Upper lobe of right lung (tissue), 1 donor: ENCODE measurements at regions not wholly inside any gene's neighbourhood (a gene's known extent, or its start where the extent isn't known, plus 50 kb on each side); places are given as distances from the start of the nearest gene placed in this dataset.

Experiments used
- ATAC-seq: fragments of 200-7000 bp; cut with Tn5 transposase; one replicate; pipeline ENCODE4 v1.9.1; 2020; ENCODE audit warnings: mild to moderate bottlenecking, moderate library complexity
- DNase-seq: peaks from one replicate; pipeline ENCODE4 v3.0.0-alpha.2; 2020
- H3K27ac ChIP-seq: fragments of 200-600 bp; one replicate; pipeline ENCODE4 v1.8.0; 2022
- H3K27me3 ChIP-seq: fragments of 200-600 bp; one replicate; pipeline ENCODE4 v1.8.0; 2022; ENCODE audit warnings: mild to moderate bottlenecking
- H3K36me3 ChIP-seq: fragments of 200-600 bp; one replicate; pipeline ENCODE4 v1.8.0; 2022
- H3K4me1 ChIP-seq: fragments of 200-600 bp; one replicate; pipeline ENCODE4 v1.8.0; 2022
- H3K4me3 ChIP-seq: fragments of 200-600 bp; one replicate; pipeline ENCODE4 v1.8.0; 2022; ENCODE audit warnings: mild to moderate bottlenecking
- H3K9me3 ChIP-seq: fragments of 200-600 bp; one replicate; pipeline ENCODE4 v1.8.0; 2022
- intact Hi-C: fragments of 100-400 bp; cut with DNase I; formaldehyde crosslinking; loops from one replicate; pipeline ENCODE4 v1.11.0; 2022
- TF ChIP-seq, protein P1 (sequence below): fragments of 200-600 bp; IDR thresholded peaks from one replicate; pipeline ENCODE4 v1.8.0; 2022; ENCODE audit warnings: antibody characterized with exemption
- donor health status: DM: no; HTN: yes; CAD: no; lungs with severe emphysema.

DNA sequence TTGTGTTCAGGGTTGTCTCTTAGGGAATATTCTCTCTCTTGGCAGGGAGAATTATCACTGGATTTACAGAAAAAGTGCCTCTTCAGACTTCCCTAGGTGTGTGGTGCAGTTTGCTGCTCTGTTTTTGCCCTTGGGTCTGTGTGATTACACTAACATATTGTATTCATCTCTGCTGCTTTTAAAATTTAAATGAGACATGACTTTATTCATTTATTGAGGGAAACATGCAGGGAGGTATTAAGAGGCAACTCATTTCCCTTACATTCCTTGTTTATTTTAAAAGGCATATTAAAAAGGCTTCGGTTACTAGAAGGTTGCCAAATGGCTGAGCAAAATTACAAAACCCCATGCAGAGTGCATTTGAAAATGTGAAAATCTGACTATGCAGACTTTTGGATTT is 135.1 kb upstream of the GEMIN8 start:
- Histone ChIP-seq H3K4me3 (no peak overlapping the region), H3K27ac (no peak overlapping the region), H3K27me3 (no peaks in the 10 kb centered on the region), H3K36me3 (no peaks in the 10 kb centered on the region), H3K9me3 (no peaks in the 10 kb centered on the region), H3K4me1 (no peaks in the 10 kb centered on the region)
- TF ChIP-seq, protein P1, sequence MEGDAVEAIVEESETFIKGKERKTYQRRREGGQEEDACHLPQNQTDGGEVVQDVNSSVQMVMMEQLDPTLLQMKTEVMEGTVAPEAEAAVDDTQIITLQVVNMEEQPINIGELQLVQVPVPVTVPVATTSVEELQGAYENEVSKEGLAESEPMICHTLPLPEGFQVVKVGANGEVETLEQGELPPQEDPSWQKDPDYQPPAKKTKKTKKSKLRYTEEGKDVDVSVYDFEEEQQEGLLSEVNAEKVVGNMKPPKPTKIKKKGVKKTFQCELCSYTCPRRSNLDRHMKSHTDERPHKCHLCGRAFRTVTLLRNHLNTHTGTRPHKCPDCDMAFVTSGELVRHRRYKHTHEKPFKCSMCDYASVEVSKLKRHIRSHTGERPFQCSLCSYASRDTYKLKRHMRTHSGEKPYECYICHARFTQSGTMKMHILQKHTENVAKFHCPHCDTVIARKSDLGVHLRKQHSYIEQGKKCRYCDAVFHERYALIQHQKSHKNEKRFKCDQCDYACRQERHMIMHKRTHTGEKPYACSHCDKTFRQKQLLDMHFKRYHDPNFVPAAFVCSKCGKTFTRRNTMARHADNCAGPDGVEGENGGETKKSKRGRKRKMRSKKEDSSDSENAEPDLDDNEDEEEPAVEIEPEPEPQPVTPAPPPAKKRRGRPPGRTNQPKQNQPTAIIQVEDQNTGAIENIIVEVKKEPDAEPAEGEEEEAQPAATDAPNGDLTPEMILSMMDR, result no peak
- intact Hi-C loops, result no loop called here
- DNase-seq, result no peak
- ATAC-seq, result no peak

- TF ChIP-seq, protein P1, result no peak
These were observed 95.8 kb upstream of the GEMIN8 start for GRCh38 chrX:14125462-14125861.

DNA sequence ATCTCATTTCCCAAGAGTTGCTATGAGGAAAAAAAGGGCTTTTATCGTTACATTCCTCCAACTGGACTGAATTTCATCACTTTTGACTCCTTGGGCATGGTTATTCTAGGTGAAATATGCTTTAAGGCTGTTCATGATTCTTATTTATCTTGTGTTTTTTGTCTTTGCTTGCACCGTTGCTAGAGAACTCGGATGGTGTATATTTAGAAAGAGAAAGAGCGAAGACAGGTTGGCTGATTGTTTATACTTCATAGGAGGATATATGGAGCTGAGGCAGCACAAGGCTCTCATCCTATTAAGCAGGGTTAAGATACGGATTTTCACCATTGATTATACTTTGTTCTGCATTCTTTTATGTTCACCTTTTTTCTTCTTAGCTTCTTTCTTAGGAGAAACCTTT is 94.9 kb upstream of the GEMIN8 start:
- no peaks in the 10 kb centered on the region for H3K9me3 ChIP-seq
- ATAC-seq (no peak), DNase-seq (no peak)
- H3K27me3 ChIP-seq, result no peaks in the 10 kb centered on the region
- intact Hi-C loops, result no loop called here
- H3K36me3 ChIP-seq, result no peaks in the 10 kb centered on the region
- no peak overlapping the region for H3K4me3 ChIP-seq
- TF ChIP-seq, protein P1, result no peak
- no peak overlapping the region for H3K27ac ChIP-seq
- no peaks in the 10 kb centered on the region for H3K4me1 ChIP-seq

More at GRCh38 chrX:14125462-14125861, 95.8 kb upstream of the GEMIN8 start:
- ATAC-seq, result no peak
- H3K4me3 ChIP-seq, result no peak overlapping the region
- DNase-seq, result no peak
- H3K9me3 ChIP-seq, result no peaks in the 10 kb centered on the region
- H3K27ac ChIP-seq, result no peak overlapping the region
- intact Hi-C loops, result no loop called here
- H3K27me3 ChIP-seq, result no peaks in the 10 kb centered on the region
- no peaks in the 10 kb centered on the region for H3K36me3 ChIP-seq
- H3K4me1 ChIP-seq, result no peaks in the 10 kb centered on the region

GRCh38 chrX:14095702-14096101 is 66.0 kb upstream of the GEMIN8 start:
- H3K36me3 ChIP-seq, result no peaks in the 10 kb centered on the region
- H3K4me1 ChIP-seq, result no peaks in the 10 kb centered on the region
- no peaks in the 10 kb centered on the region for H3K9me3 ChIP-seq
- DNase-seq, result no peak
- no peaks in the 10 kb centered on the region for H3K27me3 ChIP-seq
- H3K27ac ChIP-seq, result no peak overlapping the region
- no peak overlapping the region for H3K4me3 ChIP-seq
- TF ChIP-seq, protein P1, result peak; percentile 57
- peak; percentile 84 for ATAC-seq
- intact Hi-C loops, result no loop called here

DNA sequence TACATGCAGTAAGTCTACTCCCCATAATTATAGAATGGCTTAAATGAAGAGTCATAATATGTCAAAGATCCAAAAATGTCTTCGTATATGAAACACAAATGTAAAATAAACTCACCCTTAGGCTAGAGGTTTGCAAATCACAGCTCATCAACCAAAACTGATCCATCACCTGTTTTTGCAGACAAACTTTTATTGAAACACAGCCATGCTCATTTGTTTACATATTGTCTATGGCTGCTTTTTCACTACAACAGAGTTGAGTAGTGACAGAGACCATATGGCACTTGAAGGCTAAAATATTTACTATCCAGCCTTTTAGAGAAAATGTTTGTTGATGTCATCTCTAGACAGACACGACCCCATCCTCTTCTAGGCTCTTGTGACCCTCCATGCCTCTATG is 64.5 kb upstream of the GEMIN8 start:
- Histone ChIP-seq H3K9me3 (no peaks in the 10 kb centered on the region), H3K27me3 (no peaks in the 10 kb centered on the region), H3K27ac (no peak overlapping the region), H3K36me3 (no peaks in the 10 kb centered on the region), H3K4me1 (no peaks in the 10 kb centered on the region), H3K4me3 (no peak overlapping the region)
- intact Hi-C loops, result no loop called here
- TF ChIP-seq, protein P1, result no peak
- DNase-seq (no peak), ATAC-seq (no peak)

GRCh38 chrX:14084466-14084865 is 54.8 kb upstream of the GEMIN8 start:
- no peaks in the 10 kb centered on the region for H3K4me1 ChIP-seq
- no peaks in the 10 kb centered on the region for H3K9me3 ChIP-seq
- H3K27ac ChIP-seq, result no peak overlapping the region
- no peaks in the 10 kb centered on the region for H3K27me3 ChIP-seq
- ATAC-seq (no peak), DNase-seq (no peak)
- H3K4me3 ChIP-seq, result no peak overlapping the region
- H3K36me3 ChIP-seq, result no peaks in the 10 kb centered on the region
- intact Hi-C loops, result no loop called here
- TF ChIP-seq, protein P1, result no peak
